ENCODE measurements at regions not wholly inside any gene's neighbourhood (a gene's known extent, or its start where the extent isn't known, plus 50 kb on each side); places are given as distances from the start of the nearest gene placed in this dataset.

DNA sequence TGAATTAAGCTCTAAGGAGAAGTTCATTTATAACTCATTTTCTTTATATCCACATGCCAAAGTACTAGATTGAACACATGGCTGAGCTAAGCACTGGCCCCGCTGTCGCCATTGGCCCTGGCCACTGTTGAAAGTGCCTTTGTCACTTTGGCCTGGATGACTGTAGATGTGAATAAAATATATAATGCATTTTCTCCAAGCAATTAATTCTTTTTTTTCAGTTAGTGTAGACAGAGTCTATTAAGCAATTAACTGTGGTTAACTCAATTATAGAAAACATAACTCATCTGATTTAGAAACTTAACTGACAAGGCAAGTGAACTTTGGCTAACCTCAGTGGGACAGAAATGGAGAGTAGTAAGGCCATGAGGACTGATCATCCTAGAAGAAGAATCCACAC is 965.6 kb downstream of the EFNB2 start:
- TF ChIP-seq, protein P1, sequence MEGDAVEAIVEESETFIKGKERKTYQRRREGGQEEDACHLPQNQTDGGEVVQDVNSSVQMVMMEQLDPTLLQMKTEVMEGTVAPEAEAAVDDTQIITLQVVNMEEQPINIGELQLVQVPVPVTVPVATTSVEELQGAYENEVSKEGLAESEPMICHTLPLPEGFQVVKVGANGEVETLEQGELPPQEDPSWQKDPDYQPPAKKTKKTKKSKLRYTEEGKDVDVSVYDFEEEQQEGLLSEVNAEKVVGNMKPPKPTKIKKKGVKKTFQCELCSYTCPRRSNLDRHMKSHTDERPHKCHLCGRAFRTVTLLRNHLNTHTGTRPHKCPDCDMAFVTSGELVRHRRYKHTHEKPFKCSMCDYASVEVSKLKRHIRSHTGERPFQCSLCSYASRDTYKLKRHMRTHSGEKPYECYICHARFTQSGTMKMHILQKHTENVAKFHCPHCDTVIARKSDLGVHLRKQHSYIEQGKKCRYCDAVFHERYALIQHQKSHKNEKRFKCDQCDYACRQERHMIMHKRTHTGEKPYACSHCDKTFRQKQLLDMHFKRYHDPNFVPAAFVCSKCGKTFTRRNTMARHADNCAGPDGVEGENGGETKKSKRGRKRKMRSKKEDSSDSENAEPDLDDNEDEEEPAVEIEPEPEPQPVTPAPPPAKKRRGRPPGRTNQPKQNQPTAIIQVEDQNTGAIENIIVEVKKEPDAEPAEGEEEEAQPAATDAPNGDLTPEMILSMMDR (conservative IDR thresholded peaks at IDR 0.05; ENCODE audit: low read length) = no peak
- no peak for TF ChIP-seq EZH2phosphoT487 (IDR thresholded peaks at IDR 0.05; ENCODE audit: borderline replicate concordance, low read depth, low read length)

All from OCI-LY7 (cell line).